Loucy (cell line): ENCODE measurements at regions not wholly inside any gene's neighbourhood (a gene's known extent, or its start where the extent isn't known, plus 50 kb on each side); places are given as distances from the start of the nearest gene placed in this dataset.

ENCODE experiments used
- H2AFZ ChIP-seq: fragments of 200-600 bp; sonication (generic); 2 replicates; pipeline ENCODE4 v1.6.0; 2016; ENCODE audit warnings: antibody characterized with exemption, mild to moderate bottlenecking, low read length, moderate library complexity
- H3F3A ChIP-seq: fragments of 200-600 bp; 2 replicates; pipeline ENCODE4 v1.6.0; 2016; ENCODE audit warnings: antibody characterized with exemption, low read depth, mild to moderate bottlenecking
- H3K27me3 ChIP-seq: fragments of 200-600 bp; sonication (generic); 2 replicates; pipeline ENCODE4 v1.6.1; 2014; ENCODE audit warnings: low read length, mild to moderate bottlenecking; ENCODE audit not compliant: insufficient read depth, poor library complexity, severe bottlenecking
- H3K36me3 ChIP-seq: fragments of 200-600 bp; sonication (generic); 2 replicates; pipeline ENCODE4 v1.6.1; 2016; ENCODE audit warnings: low read length; ENCODE audit not compliant: insufficient read depth
- H3K4me1 ChIP-seq: fragments of 200-600 bp; sonication (generic); 2 replicates; pipeline ENCODE4 v1.5.1; 2014; ENCODE audit warnings: low read length, mild to moderate bottlenecking; ENCODE audit not compliant: insufficient read depth, poor library complexity, severe bottlenecking
- H3K4me2 ChIP-seq: fragments of 200-600 bp; sonication (generic); 2 replicates; pipeline ENCODE4 v1.6.0; 2014; ENCODE audit warnings: antibody characterized with exemption, low read length, low read depth, mild to moderate bottlenecking; ENCODE audit not compliant: poor library complexity, severe bottlenecking
- H3K4me3 ChIP-seq: fragments of 200-600 bp; sonication (generic); 2 replicates; pipeline ENCODE4 v1.5.1; 2014; ENCODE audit warnings: low read length, mild to moderate bottlenecking, mixed read lengths; ENCODE audit not compliant: poor library complexity, severe bottlenecking
- H3K79me2 ChIP-seq: fragments of 200-600 bp; sonication (generic); 2 replicates; pipeline ENCODE4 v1.6.1; 2014; ENCODE audit warnings: low read length; ENCODE audit not compliant: insufficient read depth
- H3K9ac ChIP-seq: fragments of 200-600 bp; sonication (generic); 2 replicates; pipeline ENCODE4 v1.6.0; 2014; ENCODE audit warnings: mild to moderate bottlenecking, low read depth, low read length, moderate library complexity; ENCODE audit not compliant: poor library complexity, severe bottlenecking
- H3K9me2 ChIP-seq: fragments of 200-600 bp; sonication (generic); replicated peaks from 2 replicates; pipeline ENCODE4 v1.6.1; 2016; ENCODE audit warnings: low read depth, low read length, mixed read lengths
- H3K9me3 ChIP-seq: fragments of 200-600 bp; sonication (generic); 2 replicates; pipeline ENCODE4 v1.6.1; 2014; ENCODE audit warnings: mild to moderate bottlenecking, antibody characterized with exemption, low read length, low read depth; ENCODE audit not compliant: insufficient read depth
- H4K20me1 ChIP-seq: fragments of 200-600 bp; sonication (generic); 2 replicates; pipeline ENCODE4 v1.6.0; 2014; ENCODE audit warnings: antibody characterized with exemption, low read length, mild to moderate bottlenecking; ENCODE audit not compliant: insufficient read depth, poor library complexity, severe bottlenecking
- EZH2phosphoT487 ChIP-seq: fragments of 200-600 bp; IDR thresholded peaks from 2 replicates; pipeline ENCODE4 v1.6.1; 2018; ENCODE audit warnings: antibody characterized with exemption, mild to moderate bottlenecking, moderate library complexity, borderline replicate concordance
- TF ChIP-seq, protein P1 (sequence below): fragments of 200-600 bp; sonication (generic); conservative IDR thresholded peaks from 2 replicates; pipeline ENCODE4 v1.5.1; 2014; ENCODE audit warnings: mild to moderate bottlenecking, antibody characterized with exemption, low read length

DNA sequence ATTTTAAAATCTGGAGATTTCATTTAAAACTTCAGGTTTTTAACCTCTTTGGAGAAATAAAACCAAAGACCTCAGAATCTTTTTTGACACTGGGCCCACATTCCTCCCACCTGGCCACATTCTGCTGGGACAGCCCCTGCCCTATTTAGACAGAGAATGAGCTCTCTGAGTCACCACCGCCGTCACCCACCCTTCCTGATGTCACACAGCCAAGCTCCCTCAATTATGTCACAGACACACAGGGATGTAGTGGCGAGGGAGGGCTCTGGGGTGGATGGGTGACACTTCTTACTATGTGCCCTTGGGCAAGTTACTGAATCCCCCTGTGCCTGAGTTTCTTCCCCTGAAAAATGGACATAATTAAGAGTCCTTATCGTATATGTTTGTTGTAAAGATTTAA lies 162.6 kb downstream of the RAB11FIP2 start:
- Histone ChIP-seq H3K9ac (no peak overlapping the region), H2AFZ (no peak overlapping the region), H3F3A (no peaks in the 10 kb centered on the region), H3K36me3 (no peaks in the 10 kb centered on the region), H3K9me2 (no peaks in the 10 kb centered on the region), H3K4me2 (no peak overlapping the region), H3K4me1 (no peaks in the 10 kb centered on the region), H3K9me3 (no peaks in the 10 kb centered on the region), H3K27me3 (peaks cover 3% of the 10 kb centered on the region), H4K20me1 (no peaks in the 10 kb centered on the region), H3K79me2 (no peaks in the 10 kb centered on the region), H3K4me3 (no peak overlapping the region)
- TF ChIP-seq EZH2phosphoT487, result no peak
- TF ChIP-seq, protein P1, sequence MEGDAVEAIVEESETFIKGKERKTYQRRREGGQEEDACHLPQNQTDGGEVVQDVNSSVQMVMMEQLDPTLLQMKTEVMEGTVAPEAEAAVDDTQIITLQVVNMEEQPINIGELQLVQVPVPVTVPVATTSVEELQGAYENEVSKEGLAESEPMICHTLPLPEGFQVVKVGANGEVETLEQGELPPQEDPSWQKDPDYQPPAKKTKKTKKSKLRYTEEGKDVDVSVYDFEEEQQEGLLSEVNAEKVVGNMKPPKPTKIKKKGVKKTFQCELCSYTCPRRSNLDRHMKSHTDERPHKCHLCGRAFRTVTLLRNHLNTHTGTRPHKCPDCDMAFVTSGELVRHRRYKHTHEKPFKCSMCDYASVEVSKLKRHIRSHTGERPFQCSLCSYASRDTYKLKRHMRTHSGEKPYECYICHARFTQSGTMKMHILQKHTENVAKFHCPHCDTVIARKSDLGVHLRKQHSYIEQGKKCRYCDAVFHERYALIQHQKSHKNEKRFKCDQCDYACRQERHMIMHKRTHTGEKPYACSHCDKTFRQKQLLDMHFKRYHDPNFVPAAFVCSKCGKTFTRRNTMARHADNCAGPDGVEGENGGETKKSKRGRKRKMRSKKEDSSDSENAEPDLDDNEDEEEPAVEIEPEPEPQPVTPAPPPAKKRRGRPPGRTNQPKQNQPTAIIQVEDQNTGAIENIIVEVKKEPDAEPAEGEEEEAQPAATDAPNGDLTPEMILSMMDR, result no peak

DNA sequence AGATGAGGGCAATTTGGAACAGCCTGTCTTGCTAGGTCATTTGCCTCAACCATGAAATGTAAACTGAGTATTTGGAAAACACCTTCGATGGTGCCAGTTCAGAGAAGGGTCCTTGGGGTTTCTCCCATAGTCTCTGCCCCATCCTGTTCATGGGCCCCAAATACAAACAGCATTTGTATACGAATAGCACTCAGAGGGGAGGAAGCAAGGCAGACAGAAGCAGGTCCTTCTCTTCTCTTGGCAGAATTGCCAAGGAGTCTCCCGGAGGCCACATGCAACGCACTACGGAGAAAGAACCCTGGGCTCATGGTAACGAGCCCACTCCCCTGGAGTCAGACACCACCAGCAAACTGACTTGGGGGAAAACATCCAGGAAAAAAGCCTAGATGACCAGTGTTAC lies 162.1 kb downstream of the RAB11FIP2 start:
- H3K36me3 ChIP-seq, result no peaks in the 10 kb centered on the region

DNA sequence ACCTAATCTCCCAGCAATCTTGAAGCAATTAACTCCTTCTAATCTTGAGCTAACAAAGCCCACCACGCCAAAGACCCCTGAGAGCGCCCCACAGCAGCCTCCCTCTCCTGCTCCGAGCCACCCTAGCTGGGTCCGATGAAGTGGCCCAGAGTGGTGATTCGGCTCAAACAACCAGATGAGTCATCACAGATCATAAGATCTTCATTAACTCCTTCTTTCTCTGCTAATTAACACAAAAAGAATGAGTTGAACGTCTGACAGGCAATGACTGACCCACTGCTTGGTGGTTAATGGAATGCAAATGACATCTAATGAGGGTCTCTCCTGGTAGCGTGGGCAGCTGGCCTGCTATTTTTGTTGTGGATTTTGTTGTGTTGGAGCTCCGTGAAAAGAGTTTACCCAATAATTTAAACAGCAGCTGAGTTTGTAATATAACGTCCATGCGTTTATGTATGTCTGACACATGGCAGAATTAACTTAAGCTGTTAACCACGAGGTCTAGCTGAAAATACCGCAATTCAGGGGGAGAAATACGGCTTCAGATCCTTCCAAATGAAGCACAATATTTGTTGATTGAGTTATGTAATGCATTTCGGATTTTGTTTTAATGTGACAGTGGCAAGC lies 161.4 kb downstream of the RAB11FIP2 start:
- H3F3A ChIP-seq, result no peaks in the 10 kb centered on the region
- H3K4me2 ChIP-seq, result no peak overlapping the region
- H4K20me1 ChIP-seq, result no peaks in the 10 kb centered on the region
- H3K79me2 ChIP-seq, result no peaks in the 10 kb centered on the region
- no peaks in the 10 kb centered on the region for H3K9me2 ChIP-seq
- H3K9ac ChIP-seq, result no peak overlapping the region
- no peaks in the 10 kb centered on the region for H3K4me1 ChIP-seq
- H2AFZ ChIP-seq, result no peak overlapping the region
- H3K27me3 ChIP-seq, result peaks cover 3% of the 10 kb centered on the region
- H3K36me3 ChIP-seq, result no peaks in the 10 kb centered on the region
- no peak overlapping the region for H3K4me3 ChIP-seq
- no peak for TF ChIP-seq EZH2phosphoT487
- TF ChIP-seq, protein P1, result no peak
- no peaks in the 10 kb centered on the region for H3K9me3 ChIP-seq

More for the DNA sequence above, 162.1 kb downstream of the RAB11FIP2 start:
- no peaks in the 10 kb centered on the region for H3K4me1 ChIP-seq
- H3K4me3 ChIP-seq, result no peak overlapping the region
- no peak for TF ChIP-seq EZH2phosphoT487
- TF ChIP-seq, protein P1, result no peak
- H4K20me1 ChIP-seq, result no peaks in the 10 kb centered on the region
- no peak overlapping the region for H2AFZ ChIP-seq
- H3K9me3 ChIP-seq, result no peaks in the 10 kb centered on the region
- H3K4me2 ChIP-seq, result no peak overlapping the region
- H3K79me2 ChIP-seq, result no peaks in the 10 kb centered on the region
- H3K27me3 ChIP-seq, result peaks cover 3% of the 10 kb centered on the region
- H3K9me2 ChIP-seq, result no peaks in the 10 kb centered on the region
- no peaks in the 10 kb centered on the region for H3F3A ChIP-seq
- H3K9ac ChIP-seq, result no peak overlapping the region
